ENCODE measurements at regions not wholly inside any gene's neighbourhood (a gene's known extent, or its start where the extent isn't known, plus 50 kb on each side); places are given as distances from the start of the nearest gene placed in this dataset.

DNA sequence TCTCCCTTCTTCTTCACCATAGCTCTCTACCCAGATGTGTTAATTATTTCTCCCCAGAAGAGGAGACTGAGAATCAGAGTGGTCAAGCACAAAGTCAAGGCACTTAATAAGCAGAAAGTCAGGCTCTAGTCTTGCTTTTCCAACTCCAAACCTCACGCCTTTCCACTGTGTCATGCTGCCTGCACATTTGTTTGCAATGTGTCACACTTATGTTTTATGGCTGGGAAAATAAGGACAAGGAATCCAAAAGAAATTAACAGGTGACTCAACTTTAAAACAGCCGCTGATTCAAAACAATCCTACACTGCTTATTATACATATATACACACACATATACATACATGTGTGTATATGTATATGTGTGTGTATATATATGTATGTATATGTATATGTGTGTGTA is 255.7 kb upstream of the DYNLRB2 start:
- TF ChIP-seq EZH2phosphoT487 (IDR thresholded peaks at IDR 0.05; ENCODE audit: borderline replicate concordance), result no peak
- TF ChIP-seq CTCF (conservative IDR thresholded peaks at IDR 0.05; ENCODE audit: low read length), result no peak
- Histone ChIP-seq H3K9ac (ENCODE audit: low read depth, low read length, poor library complexity, severe bottlenecking) (no peak overlapping the region), H3K4me2 (ENCODE audit: low read depth, low read length, poor library complexity, severe bottlenecking) (no peak overlapping the region), H3K4me3 (ENCODE audit: low read length, poor library complexity, severe bottlenecking) (no peak overlapping the region), H3K4me1 (ENCODE audit: insufficient read depth, low read length, poor library complexity, severe bottlenecking) (no peaks in the 10 kb centered on the region), H2AFZ (ENCODE audit: low read length) (no peak overlapping the region), H3K36me3 (ENCODE audit: insufficient read depth, low read length) (no peaks in the 10 kb centered on the region), H3K9me3 (ENCODE audit: insufficient read depth, low read depth, low read length) (no peaks in the 10 kb centered on the region), H4K20me1 (ENCODE audit: insufficient read depth, low read length, poor library complexity, severe bottlenecking) (no peaks in the 10 kb centered on the region), H3F3A (ENCODE audit: low read depth) (no peaks in the 10 kb centered on the region), H3K79me2 (ENCODE audit: insufficient read depth, low read length) (no peaks in the 10 kb centered on the region), H3K9me2 (replicated peaks; ENCODE audit: low read depth, low read length) (no peaks in the 10 kb centered on the region), H3K27me3 (ENCODE audit: insufficient read depth, low read length, poor library complexity, severe bottlenecking) (no peaks in the 10 kb centered on the region)

- no peak overlapping the region for H3K4me2 ChIP-seq (ENCODE audit: low read depth, low read length, poor library complexity, severe bottlenecking)
- H3K36me3 ChIP-seq (ENCODE audit: insufficient read depth, low read length), result no peaks in the 10 kb centered on the region
- no peaks in the 10 kb centered on the region for H3K9me3 ChIP-seq (ENCODE audit: insufficient read depth, low read depth, low read length)
- no peaks in the 10 kb centered on the region for H3K79me2 ChIP-seq (ENCODE audit: insufficient read depth, low read length)
- H2AFZ ChIP-seq (ENCODE audit: low read length), result no peak overlapping the region
- peaks cover 11% of the 10 kb centered on the region for H3K4me1 ChIP-seq (ENCODE audit: insufficient read depth, low read length, poor library complexity, severe bottlenecking)
- no peaks in the 10 kb centered on the region for H3K27me3 ChIP-seq (ENCODE audit: insufficient read depth, low read length, poor library complexity, severe bottlenecking)
- H3K9ac ChIP-seq (ENCODE audit: low read depth, low read length, poor library complexity, severe bottlenecking), result no peak overlapping the region
- TF ChIP-seq EZH2phosphoT487 (IDR thresholded peaks at IDR 0.05; ENCODE audit: borderline replicate concordance) (no peak), CTCF (conservative IDR thresholded peaks at IDR 0.05; ENCODE audit: low read length) (no peak)
- H4K20me1 ChIP-seq (ENCODE audit: insufficient read depth, low read length, poor library complexity, severe bottlenecking), result no peaks in the 10 kb centered on the region
- no peaks in the 10 kb centered on the region for H3K9me2 ChIP-seq (replicated peaks; ENCODE audit: low read depth, low read length)
- no peaks in the 10 kb centered on the region for H3F3A ChIP-seq (ENCODE audit: low read depth)
- H3K4me3 ChIP-seq (ENCODE audit: low read length, poor library complexity, severe bottlenecking), result no peak overlapping the region
Measured at GRCh38 chr16:80283466-80284392, 257.1 kb upstream of the DYNLRB2 start.

GRCh38 chr16:80280557-80280956 is 260.2 kb upstream of the DYNLRB2 start:
- no peak for TF ChIP-seq EZH2phosphoT487 (IDR thresholded peaks at IDR 0.05; ENCODE audit: borderline replicate concordance)
- TF ChIP-seq CTCF (conservative IDR thresholded peaks at IDR 0.05; ENCODE audit: low read length), result no peak
- H3K79me2 ChIP-seq (ENCODE audit: insufficient read depth, low read length), result no peaks in the 10 kb centered on the region
- H3K9me3 ChIP-seq (ENCODE audit: insufficient read depth, low read depth, low read length), result no peaks in the 10 kb centered on the region
- no peaks in the 10 kb centered on the region for H4K20me1 ChIP-seq (ENCODE audit: insufficient read depth, low read length, poor library complexity, severe bottlenecking)
- no peak overlapping the region for H3K9ac ChIP-seq (ENCODE audit: low read depth, low read length, poor library complexity, severe bottlenecking)
- H3K27me3 ChIP-seq (ENCODE audit: insufficient read depth, low read length, poor library complexity, severe bottlenecking), result no peaks in the 10 kb centered on the region
- H3K4me2 ChIP-seq (ENCODE audit: low read depth, low read length, poor library complexity, severe bottlenecking), result no peak overlapping the region
- no peaks in the 10 kb centered on the region for H3K9me2 ChIP-seq (replicated peaks; ENCODE audit: low read depth, low read length)
- no peaks in the 10 kb centered on the region for H3F3A ChIP-seq (ENCODE audit: low read depth)
- peaks cover 16% of the 10 kb centered on the region for H3K4me1 ChIP-seq (ENCODE audit: insufficient read depth, low read length, poor library complexity, severe bottlenecking)
- H3K36me3 ChIP-seq (ENCODE audit: insufficient read depth, low read length), result no peaks in the 10 kb centered on the region
- H3K4me3 ChIP-seq (ENCODE audit: low read length, poor library complexity, severe bottlenecking), result no peak overlapping the region
- no peak overlapping the region for H2AFZ ChIP-seq (ENCODE audit: low read length)
